Fibroblast of the aortic adventitia (primary cell): ENCODE measurements at regions not wholly inside any gene's neighbourhood (a gene's known extent, or its start where the extent isn't known, plus 50 kb on each side); places are given as distances from the start of the nearest gene placed in this dataset.

ENCODE experiments used
- DNase-seq: peaks from one replicate; pipeline ENCODE4 v3.0.0-alpha.2; 2010; ENCODE audit warnings: low read depth
- H3K4me3 ChIP-seq: 2 replicates; pipeline ENCODE4 v1.5.1; 2011; ENCODE audit warnings: low read depth, mild to moderate bottlenecking, control low read depth, low read length, moderate library complexity
- TF ChIP-seq, protein P1 (sequence below): IDR thresholded peaks from 2 replicates; pipeline ENCODE4 v1.5.1; 2011; ENCODE audit warnings: mild to moderate bottlenecking, low read length, control low read depth, inconsistent platforms; ENCODE audit not compliant: insufficient read depth

- H3K4me3 ChIP-seq, result no peak overlapping the region
- no peak for DNase-seq
- TF ChIP-seq, protein P1, sequence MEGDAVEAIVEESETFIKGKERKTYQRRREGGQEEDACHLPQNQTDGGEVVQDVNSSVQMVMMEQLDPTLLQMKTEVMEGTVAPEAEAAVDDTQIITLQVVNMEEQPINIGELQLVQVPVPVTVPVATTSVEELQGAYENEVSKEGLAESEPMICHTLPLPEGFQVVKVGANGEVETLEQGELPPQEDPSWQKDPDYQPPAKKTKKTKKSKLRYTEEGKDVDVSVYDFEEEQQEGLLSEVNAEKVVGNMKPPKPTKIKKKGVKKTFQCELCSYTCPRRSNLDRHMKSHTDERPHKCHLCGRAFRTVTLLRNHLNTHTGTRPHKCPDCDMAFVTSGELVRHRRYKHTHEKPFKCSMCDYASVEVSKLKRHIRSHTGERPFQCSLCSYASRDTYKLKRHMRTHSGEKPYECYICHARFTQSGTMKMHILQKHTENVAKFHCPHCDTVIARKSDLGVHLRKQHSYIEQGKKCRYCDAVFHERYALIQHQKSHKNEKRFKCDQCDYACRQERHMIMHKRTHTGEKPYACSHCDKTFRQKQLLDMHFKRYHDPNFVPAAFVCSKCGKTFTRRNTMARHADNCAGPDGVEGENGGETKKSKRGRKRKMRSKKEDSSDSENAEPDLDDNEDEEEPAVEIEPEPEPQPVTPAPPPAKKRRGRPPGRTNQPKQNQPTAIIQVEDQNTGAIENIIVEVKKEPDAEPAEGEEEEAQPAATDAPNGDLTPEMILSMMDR, result no peak
These were observed 396.8 kb downstream of the TLE4 start for GRCh38 chr9:79968533-79968932.

DNA sequence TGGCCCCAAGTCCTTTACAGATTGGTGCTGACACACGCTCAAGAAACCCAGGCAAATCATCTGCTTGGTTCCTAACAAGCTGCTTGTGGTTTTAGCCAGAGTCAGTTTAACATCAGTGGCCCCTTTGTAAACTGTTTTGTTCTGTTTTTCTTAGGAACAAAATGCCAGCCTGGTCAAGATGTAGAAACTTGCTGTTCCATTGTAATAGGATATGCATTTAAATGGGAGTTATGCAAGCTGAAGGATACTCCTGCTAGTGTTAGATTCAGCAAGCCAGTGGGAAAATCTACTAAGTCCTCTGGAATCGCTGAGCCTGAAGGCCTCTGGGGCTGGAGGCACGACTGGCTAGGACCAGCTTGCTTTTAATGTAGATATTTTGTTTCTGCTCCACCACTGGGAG is 391.1 kb downstream of the TLE4 start:
- TF ChIP-seq, protein P1, result no peak
- no peak overlapping the region for H3K4me3 ChIP-seq
- no peak for DNase-seq

GRCh38 chr9:79962150-79962549 is 390.4 kb downstream of the TLE4 start:
- no peak overlapping the region for H3K4me3 ChIP-seq
- DNase-seq, result no peak
- TF ChIP-seq, protein P1, result no peak

DNA sequence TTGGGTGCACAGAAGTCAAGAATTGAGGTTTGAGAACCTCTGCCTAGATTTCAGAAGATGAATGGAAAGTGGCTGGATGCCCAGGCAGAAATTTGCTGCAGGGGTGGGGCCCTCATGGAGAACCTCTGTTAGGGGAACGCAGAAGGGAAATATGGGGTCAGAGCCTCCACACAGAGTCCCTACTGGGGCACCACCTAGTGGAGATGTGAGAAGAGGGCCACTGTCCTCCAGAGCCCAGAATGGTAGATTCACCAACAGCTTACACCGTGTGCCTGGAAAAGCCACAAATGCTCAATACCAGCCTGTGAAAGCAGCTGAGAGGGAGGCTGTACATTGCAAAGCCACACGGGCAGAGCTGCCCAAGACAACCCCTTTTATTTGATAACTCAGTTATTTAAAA is 383.5 kb downstream of the TLE4 start:
- DNase-seq, result peak; percentile 10
- TF ChIP-seq, protein P1, result peak; percentile 39

GRCh38 chr9:79953908-79954307 is 382.1 kb downstream of the TLE4 start:
- H3K4me3 ChIP-seq, result no peak overlapping the region
- DNase-seq, result no peak
- TF ChIP-seq, protein P1, result no peak

More for the DNA sequence above, 383.5 kb downstream of the TLE4 start:
- H3K4me3 ChIP-seq, result no peak overlapping the region

DNA sequence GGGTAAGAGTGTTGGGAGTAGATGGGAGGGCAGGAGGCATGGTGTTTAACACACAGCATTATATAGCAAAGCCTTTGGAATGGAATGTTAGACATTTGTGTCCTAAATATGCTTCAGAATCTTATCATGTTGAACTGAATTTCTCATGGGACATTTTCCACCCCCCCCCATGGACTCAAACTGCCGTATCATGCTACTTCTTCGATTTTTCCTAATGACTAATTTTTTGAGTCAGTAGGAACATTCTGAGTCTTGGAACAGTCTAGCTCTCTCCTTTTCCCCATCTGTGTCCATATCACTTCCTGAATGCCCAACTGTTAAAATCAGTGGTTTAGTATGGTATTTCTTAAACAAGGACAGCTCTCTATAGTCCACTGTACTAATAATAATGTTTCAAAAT is 380.6 kb downstream of the TLE4 start:
- DNase-seq, result peak; percentile 62
- no peak overlapping the region for H3K4me3 ChIP-seq
- TF ChIP-seq, protein P1, result no peak

- peak; percentile 18 for DNase-seq
- TF ChIP-seq, protein P1, result no peak
- no peak overlapping the region for H3K4me3 ChIP-seq
These were observed 374.9 kb downstream of the TLE4 start for GRCh38 chr9:79946712-79947111.
